Mesenchymal stem cell (in vitro differentiated cells and primary cell): ENCODE measurements at regions not wholly inside any gene's neighbourhood (a gene's known extent, or its start where the extent isn't known, plus 50 kb on each side); places are given as distances from the start of the nearest gene placed in this dataset.
"Not testable (repeated sequence)": the region's sequence is repeated elsewhere in the genome, so short reads cannot be mapped to it uniquely, and the experiment has no call there.

Experiments used
- DNase-seq: peaks from one replicate; pipeline ENCODE4 v3.0.0-alpha.2; 2013
- H2AFZ ChIP-seq: one replicate; pipeline ENCODE4 v1.6.1; 2013; ENCODE audit warnings: low read depth, mild to moderate bottlenecking, control low read depth, inconsistent platforms, low read length, moderate library complexity
- H2AK5ac ChIP-seq: 2 replicates; pipeline ENCODE4 v1.6.1; 2013; ENCODE audit warnings: low read length, moderate library complexity, mild to moderate bottlenecking, inconsistent platforms; ENCODE audit not compliant: severe bottlenecking
- H2BK120ac ChIP-seq: one replicate; pipeline ENCODE4 v1.6.1; 2013; ENCODE audit warnings: low read depth, mild to moderate bottlenecking, inconsistent platforms, low read length, moderate library complexity
- H2BK12ac ChIP-seq, 2 experiments: one replicate each; pipeline ENCODE4 v1.6.1; 2013; ENCODE audit warnings: inconsistent platforms in 2 of 2, low read length in 2 of 2, mild to moderate bottlenecking in 2 of 2, moderate library complexity in 2 of 2, control low read depth in 1 of 2
- H2BK15ac ChIP-seq: one replicate; pipeline ENCODE4 v1.6.1; 2013; ENCODE audit warnings: mild to moderate bottlenecking, low read depth, inconsistent platforms; ENCODE audit not compliant: poor library complexity, severe bottlenecking
- H2BK5ac ChIP-seq: 2 replicates; pipeline ENCODE4 v1.6.1; 2013; ENCODE audit warnings: low read depth, mild to moderate bottlenecking, low read length, control low read depth, inconsistent platforms; ENCODE audit not compliant: poor library complexity, severe bottlenecking
- H3K14ac ChIP-seq, 2 experiments: one replicate each; pipeline ENCODE4 v1.6.1; 2013; ENCODE audit warnings: inconsistent platforms in 2 of 2, low read length in 2 of 2, control low read depth in 1 of 2, mild to moderate bottlenecking in 1 of 2, moderate library complexity in 1 of 2
- H3K18ac ChIP-seq, 2 experiments: one replicate each; pipeline ENCODE4 v1.6.1; 2013; ENCODE audit warnings: inconsistent platforms in 2 of 2, low read length in 2 of 2, control low read depth in 1 of 2, low read depth in 1 of 2, mild to moderate bottlenecking in 1 of 2
- H3K23ac ChIP-seq, 2 experiments: one replicate each; pipeline ENCODE4 v1.6.1; 2013; ENCODE audit warnings: inconsistent platforms in 2 of 2, low read length in 2 of 2, mild to moderate bottlenecking in 2 of 2, moderate library complexity in 2 of 2, control low read depth in 1 of 2
- H3K27ac ChIP-seq: 2 replicates; pipeline ENCODE4 v1.5.1; 2013; ENCODE audit warnings: mild to moderate bottlenecking, moderate library complexity, low read length, control low read depth, inconsistent platforms; ENCODE audit not compliant: poor library complexity, severe bottlenecking
- H3K27me3 ChIP-seq, 2 experiments: 2 replicates each; pipeline versions ENCODE4 v1.6.1 to v1.7.0; 2013; ENCODE audit warnings: low read length in 2 of 2, mild to moderate bottlenecking in 2 of 2, moderate library complexity in 2 of 2, control low read depth in 1 of 2, inconsistent platforms in 1 of 2; ENCODE audit not compliant: control insufficient read depth in 1 of 2, insufficient read depth in 1 of 2
- H3K36me3 ChIP-seq, 2 experiments: 2 replicates each; pipeline versions ENCODE4 v1.6.1 to v1.7.0; 2013; ENCODE audit warnings: low read length in 2 of 2, control low read depth in 1 of 2, inconsistent platforms in 1 of 2, low read depth in 1 of 2, mild to moderate bottlenecking in 1 of 2; ENCODE audit not compliant: insufficient read depth in 2 of 2, control insufficient read depth in 1 of 2
- H3K4ac ChIP-seq, 2 experiments: one replicate each; pipeline ENCODE4 v1.6.1; 2013; ENCODE audit warnings: inconsistent platforms in 2 of 2, low read length in 2 of 2, mild to moderate bottlenecking in 2 of 2, moderate library complexity in 2 of 2, control low read depth in 1 of 2, low read depth in 1 of 2
- H3K4me1 ChIP-seq: 2 replicates; pipeline ENCODE4 v1.6.1; 2013; ENCODE audit warnings: low read depth, low read length, control low read depth; ENCODE audit not compliant: control insufficient read depth, insufficient read depth
- H3K4me2 ChIP-seq: 2 replicates; pipeline ENCODE4 v1.6.1; 2013; ENCODE audit warnings: low read length, mild to moderate bottlenecking, inconsistent platforms; ENCODE audit not compliant: poor library complexity, severe bottlenecking
- H3K4me3 ChIP-seq, 2 experiments: 2 replicates each; pipeline versions ENCODE4 v1.5.1 to v1.7.0; 2013; ENCODE audit warnings: low read length in 2 of 2, mild to moderate bottlenecking in 2 of 2, control low read depth in 1 of 2, low read depth in 1 of 2; ENCODE audit not compliant: insufficient read depth in 1 of 2
- H3K79me1 ChIP-seq: replicated peaks from 2 replicates; pipeline ENCODE4 v1.6.1; 2013; ENCODE audit warnings: mild to moderate bottlenecking, control low read depth, low read length, inconsistent platforms; ENCODE audit not compliant: poor library complexity, severe bottlenecking
- H3K9ac ChIP-seq: 2 replicates; pipeline ENCODE4 v1.7.0; 2013; ENCODE audit warnings: mild to moderate bottlenecking, low read length, moderate library complexity
- H3K9me3 ChIP-seq: 2 replicates; pipeline ENCODE4 v1.7.0; 2013; ENCODE audit warnings: mild to moderate bottlenecking, low read length; ENCODE audit not compliant: control insufficient read depth
- H4K8ac ChIP-seq: one replicate; pipeline ENCODE4 v1.6.1; 2013; ENCODE audit warnings: inconsistent platforms, mild to moderate bottlenecking, low read length, moderate library complexity
- H4K91ac ChIP-seq: one replicate; pipeline ENCODE4 v1.6.1; 2013; ENCODE audit warnings: mild to moderate bottlenecking, low read length, inconsistent platforms
- WGBS: methylation state at CpG from one replicate; pipeline ENCODE4 v1.1.7; 2013; ENCODE audit warnings: mixed read lengths; 5-methylcytosine and 5-hydroxymethylcytosine counted together

DNA sequence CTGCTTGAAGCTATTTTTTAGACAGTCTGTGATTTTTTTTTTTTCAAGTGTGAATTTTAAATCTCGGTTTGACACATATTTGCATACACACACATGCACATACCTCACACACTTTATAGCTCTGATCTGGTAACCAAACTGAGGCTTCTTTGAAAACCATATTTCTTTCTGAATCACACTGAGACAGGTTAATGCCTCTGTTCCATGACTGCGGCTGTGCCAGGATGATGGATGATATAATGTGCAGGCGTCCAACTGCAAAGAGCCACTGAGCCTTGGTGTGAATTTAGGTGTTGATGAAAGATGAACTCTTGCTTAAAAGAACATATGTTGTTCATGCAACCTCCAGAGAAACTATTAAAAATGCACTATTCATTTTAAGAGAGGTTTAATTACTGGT lies 504.0 kb upstream of the OLFM3 start:
- Histone ChIP-seq H3K27me3 (no peaks in the 10 kb centered on the region), H3K27ac (no peak overlapping the region)
- 85% methylated on average over 3 of the region's 3 CpGs for WGBS

GRCh38 chr1:102498929-102499328 lies 502.2 kb upstream of the OLFM3 start:
- Histone ChIP-seq H3K9ac (no peak overlapping the region), H3K4me2 (no peak overlapping the region), H2BK15ac (no peak overlapping the region), H2BK12ac (no peak overlapping the region), H3K4ac (no peak overlapping the region), H3K27me3 (no peaks in the 10 kb centered on the region), H2BK120ac (no peak overlapping the region), H2AFZ (no peak overlapping the region), H3K4me1 (no peaks in the 10 kb centered on the region), H3K4me3 (no peak overlapping the region), H4K8ac (no peak overlapping the region), H3K79me1 (no peaks in the 10 kb centered on the region), H3K9me3 (peaks cover 16% of the 10 kb centered on the region), H3K27ac (no peak overlapping the region), H2AK5ac (no peak overlapping the region), H3K36me3 (no peaks in the 10 kb centered on the region), H3K14ac (no peak overlapping the region), H3K18ac (no peak overlapping the region), H2BK5ac (no peak overlapping the region), H3K23ac (no peak overlapping the region), H4K91ac (no peak overlapping the region)
- 51% methylated on average over 2 of the region's 2 CpGs for WGBS
- DNase-seq: no peak

More for the DNA sequence above, 504.0 kb upstream of the OLFM3 start:
- Histone ChIP-seq H3K4me1 (no peaks in the 10 kb centered on the region), H3K23ac (no peak overlapping the region), H2AK5ac (no peak overlapping the region), H3K18ac (no peak overlapping the region), H3K9me3 (peaks cover 9% of the 10 kb centered on the region), H2BK15ac (no peak overlapping the region), H3K9ac (no peak overlapping the region), H2BK5ac (no peak overlapping the region), H3K79me1 (no peaks in the 10 kb centered on the region), H3K36me3 (no peaks in the 10 kb centered on the region), H2AFZ (no peak overlapping the region), H4K8ac (no peak overlapping the region), H3K4me3 (no peak overlapping the region), H2BK12ac (no peak overlapping the region), H3K14ac (no peak overlapping the region), H4K91ac (no peak overlapping the region), H3K4ac (no peak overlapping the region), H2BK120ac (no peak overlapping the region), H3K4me2 (no peak overlapping the region)
- no peak for DNase-seq

GRCh38 chr1:102497810-102498209 lies 501.1 kb upstream of the OLFM3 start:
- not testable (repeated sequence) for H3K27me3 ChIP-seq, H3K4me2 ChIP-seq, H3K36me3 ChIP-seq, H3K79me1 ChIP-seq, H4K91ac ChIP-seq, H3K18ac ChIP-seq, H3K14ac ChIP-seq, H3K4me3 ChIP-seq, H2BK15ac ChIP-seq, H2BK12ac ChIP-seq, H3K23ac ChIP-seq, H2AFZ ChIP-seq, H3K4me1 ChIP-seq, H3K9ac ChIP-seq, H2BK5ac ChIP-seq, H3K4ac ChIP-seq, H2BK120ac ChIP-seq, H2AK5ac ChIP-seq, H3K27ac ChIP-seq, H4K8ac ChIP-seq
- DNase-seq: peak; percentile 11
- 74% methylated on average over 3 of the region's 3 CpGs for WGBS
- peaks cover 16% of the 10 kb centered on the region for H3K9me3 ChIP-seq

GRCh38 chr1:102472520-102472919 lies 475.8 kb upstream of the OLFM3 start:
- no peak overlapping the region for H4K91ac ChIP-seq
- no peak overlapping the region for H2BK120ac ChIP-seq
- H3K9ac ChIP-seq: no peak overlapping the region
- no peak overlapping the region for H3K4me2 ChIP-seq
- H3K18ac ChIP-seq: no peak overlapping the region
- H2AFZ ChIP-seq: no peak overlapping the region
- no peak overlapping the region for H3K23ac ChIP-seq
- no peaks in the 10 kb centered on the region for H3K4me1 ChIP-seq
- H2AK5ac ChIP-seq: no peak overlapping the region
- H3K27ac ChIP-seq: no peak overlapping the region
- H2BK5ac ChIP-seq: no peak overlapping the region
- H2BK15ac ChIP-seq: no peak overlapping the region
- H3K36me3 ChIP-seq: no peaks in the 10 kb centered on the region
- H2BK12ac ChIP-seq: no peak overlapping the region
- DNase-seq: no peak
- WGBS: 96% methylated on average over 1 of the region's 1 CpG
- no peak overlapping the region for H3K14ac ChIP-seq
- no peak overlapping the region for H3K4ac ChIP-seq
- no peaks in the 10 kb centered on the region for H3K9me3 ChIP-seq
- H3K4me3 ChIP-seq: no peak overlapping the region
- H4K8ac ChIP-seq: no peak overlapping the region
- no peaks in the 10 kb centered on the region for H3K79me1 ChIP-seq
- H3K27me3 ChIP-seq: no peaks in the 10 kb centered on the region
